Cardiac muscle cell (in vitro differentiated cells and primary cell): ENCODE measurements at regions not wholly inside any gene's neighbourhood (a gene's known extent, or its start where the extent isn't known, plus 50 kb on each side); places are given as distances from the start of the nearest gene placed in this dataset.

Experiments
- DNase-seq, 2 donors: peaks; one replicate each; pipeline versions ENCODE4 v3.0.0 to v3.0.0-alpha.2; 2010 to 2017; ENCODE audit warnings: low read depth in 1 of 2, low spot score in 1 of 2
- H3K27ac ChIP-seq: fragments of 200-600 bp; sonication (generic); 2 replicates; pipeline ENCODE4 v1.5.1; 2016
- H3K27me3 ChIP-seq: fragments of 200-600 bp; sonication (generic); 2 replicates; pipeline ENCODE4 v1.6.0; 2016; ENCODE audit warnings: control low read depth
- H3K36me3 ChIP-seq: fragments of 200-600 bp; sonication (generic); 2 replicates; pipeline ENCODE4 v1.5.1; 2016; ENCODE audit warnings: control low read depth
- H3K4me1 ChIP-seq: fragments of 200-600 bp; sonication (generic); 2 replicates; pipeline ENCODE4 v1.8.1; 2017; ENCODE audit warnings: low read depth, mild to moderate bottlenecking, mixed run types
- H3K4me3 ChIP-seq: fragments of 200-600 bp; sonication (generic); 2 replicates; pipeline ENCODE4 v1.5.1; 2016; ENCODE audit warnings: mild to moderate bottlenecking
- H3K9me3 ChIP-seq: fragments of 200-600 bp; sonication (generic); 2 replicates; pipeline ENCODE4 v1.5.1; 2017; ENCODE audit warnings: low read depth, mild to moderate bottlenecking, control low read depth
- TF ChIP-seq, protein P1 (sequence below): IDR thresholded peaks from 2 replicates; pipeline ENCODE4 v1.5.1; 2012; ENCODE audit warnings: low read depth, mild to moderate bottlenecking, low read length

DNA sequence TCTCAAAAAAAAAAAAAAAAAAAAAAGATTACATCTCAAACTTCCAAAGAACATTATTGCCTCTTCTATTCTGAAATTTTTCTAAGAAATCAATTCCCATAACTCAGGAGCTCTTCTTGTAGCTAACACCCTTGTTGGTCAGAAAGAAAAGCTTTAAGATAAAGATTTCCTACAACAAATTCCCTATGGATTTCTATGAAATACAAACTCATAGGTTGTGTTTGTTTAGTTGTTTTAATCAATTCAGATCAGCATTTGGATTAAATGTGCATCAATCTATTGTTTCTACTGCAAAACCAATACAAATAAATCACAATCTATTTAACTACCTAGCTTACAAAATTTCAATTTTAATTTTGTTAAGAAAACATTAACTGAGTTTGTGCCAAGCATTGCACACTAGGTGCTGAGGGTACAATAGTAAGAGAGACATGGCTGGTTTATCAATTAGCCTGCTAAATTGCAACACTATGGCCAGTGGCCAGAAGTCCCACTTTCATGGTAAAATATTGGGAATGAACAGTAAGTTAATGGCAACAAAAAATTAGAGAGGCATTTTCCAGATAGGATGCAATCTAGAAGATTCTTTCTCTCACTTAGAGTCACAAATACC, 80.2 kb upstream of the MYCN start:
- H3K27ac ChIP-seq, result no peak overlapping the region
- H3K36me3 ChIP-seq, result no peaks in the 10 kb centered on the region
- no peak for DNase-seq
- no peak overlapping the region for H3K4me3 ChIP-seq
- H3K4me1 ChIP-seq, result no peaks in the 10 kb centered on the region
- TF ChIP-seq, protein P1, sequence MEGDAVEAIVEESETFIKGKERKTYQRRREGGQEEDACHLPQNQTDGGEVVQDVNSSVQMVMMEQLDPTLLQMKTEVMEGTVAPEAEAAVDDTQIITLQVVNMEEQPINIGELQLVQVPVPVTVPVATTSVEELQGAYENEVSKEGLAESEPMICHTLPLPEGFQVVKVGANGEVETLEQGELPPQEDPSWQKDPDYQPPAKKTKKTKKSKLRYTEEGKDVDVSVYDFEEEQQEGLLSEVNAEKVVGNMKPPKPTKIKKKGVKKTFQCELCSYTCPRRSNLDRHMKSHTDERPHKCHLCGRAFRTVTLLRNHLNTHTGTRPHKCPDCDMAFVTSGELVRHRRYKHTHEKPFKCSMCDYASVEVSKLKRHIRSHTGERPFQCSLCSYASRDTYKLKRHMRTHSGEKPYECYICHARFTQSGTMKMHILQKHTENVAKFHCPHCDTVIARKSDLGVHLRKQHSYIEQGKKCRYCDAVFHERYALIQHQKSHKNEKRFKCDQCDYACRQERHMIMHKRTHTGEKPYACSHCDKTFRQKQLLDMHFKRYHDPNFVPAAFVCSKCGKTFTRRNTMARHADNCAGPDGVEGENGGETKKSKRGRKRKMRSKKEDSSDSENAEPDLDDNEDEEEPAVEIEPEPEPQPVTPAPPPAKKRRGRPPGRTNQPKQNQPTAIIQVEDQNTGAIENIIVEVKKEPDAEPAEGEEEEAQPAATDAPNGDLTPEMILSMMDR, result no peak
- no peaks in the 10 kb centered on the region for H3K9me3 ChIP-seq
- H3K27me3 ChIP-seq, result no peaks in the 10 kb centered on the region

DNA sequence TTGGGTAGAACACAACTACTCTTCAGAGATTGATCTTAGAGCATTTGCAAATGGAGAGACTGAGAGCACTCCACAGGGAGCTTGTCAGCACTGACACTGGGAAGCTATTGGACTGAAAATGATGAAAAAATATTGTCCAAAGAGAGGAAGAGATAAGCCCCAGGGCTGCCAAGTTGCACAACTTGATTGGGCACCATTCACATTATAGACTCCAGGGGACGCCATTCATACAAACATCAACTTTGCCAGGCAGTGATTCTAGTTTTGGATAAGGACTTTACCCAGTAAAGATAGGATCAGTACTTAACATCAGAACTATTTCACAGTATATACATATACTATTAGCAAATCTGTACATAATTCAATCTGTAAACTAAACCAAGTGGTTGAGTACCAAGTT, 79.6 kb upstream of the MYCN start:
- TF ChIP-seq, protein P1, result no peak
- H3K9me3 ChIP-seq, result no peaks in the 10 kb centered on the region
- H3K36me3 ChIP-seq, result no peaks in the 10 kb centered on the region
- H3K4me3 ChIP-seq, result no peak overlapping the region
- H3K4me1 ChIP-seq, result no peaks in the 10 kb centered on the region
- no peak overlapping the region for H3K27ac ChIP-seq
- H3K27me3 ChIP-seq, result no peaks in the 10 kb centered on the region
- no peak for DNase-seq

DNA sequence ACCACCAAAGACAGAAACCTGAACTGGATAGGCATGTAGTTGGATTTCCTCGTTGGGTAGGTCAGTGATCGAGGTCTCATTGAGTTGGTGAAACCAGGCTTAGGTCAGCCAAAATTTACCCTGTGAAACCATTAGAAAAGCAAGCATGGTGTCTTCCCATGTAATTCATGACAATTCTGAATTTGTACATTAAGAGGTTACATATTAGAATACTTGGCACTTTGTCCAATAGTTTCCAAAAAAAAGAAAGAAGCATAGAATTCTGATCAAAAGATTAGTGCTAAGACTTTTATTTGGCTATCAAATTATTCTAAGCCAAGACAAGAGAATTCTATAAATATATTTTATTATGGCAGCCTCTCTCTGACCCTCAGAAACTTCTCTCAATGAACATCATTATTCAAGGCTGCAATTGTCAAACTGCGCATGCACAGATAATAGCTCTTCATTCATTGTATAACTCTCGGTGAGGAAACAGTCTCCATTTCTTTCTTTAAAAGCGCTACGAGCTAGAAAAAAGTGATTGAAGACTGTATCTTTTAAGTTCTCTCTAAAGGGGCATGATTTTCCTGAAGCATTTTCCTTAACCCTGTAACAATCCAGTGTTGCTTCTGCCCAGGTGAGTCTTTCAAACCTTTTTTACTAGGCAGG, 79.1 kb upstream of the MYCN start:
- H3K27me3 ChIP-seq, result no peaks in the 10 kb centered on the region
- H3K4me3 ChIP-seq, result no peak overlapping the region
- H3K36me3 ChIP-seq, result no peaks in the 10 kb centered on the region
- TF ChIP-seq, protein P1, result no peak
- no peak overlapping the region for H3K27ac ChIP-seq
- DNase-seq, result no peak
- no peaks in the 10 kb centered on the region for H3K9me3 ChIP-seq
- H3K4me1 ChIP-seq, result no peaks in the 10 kb centered on the region

DNA sequence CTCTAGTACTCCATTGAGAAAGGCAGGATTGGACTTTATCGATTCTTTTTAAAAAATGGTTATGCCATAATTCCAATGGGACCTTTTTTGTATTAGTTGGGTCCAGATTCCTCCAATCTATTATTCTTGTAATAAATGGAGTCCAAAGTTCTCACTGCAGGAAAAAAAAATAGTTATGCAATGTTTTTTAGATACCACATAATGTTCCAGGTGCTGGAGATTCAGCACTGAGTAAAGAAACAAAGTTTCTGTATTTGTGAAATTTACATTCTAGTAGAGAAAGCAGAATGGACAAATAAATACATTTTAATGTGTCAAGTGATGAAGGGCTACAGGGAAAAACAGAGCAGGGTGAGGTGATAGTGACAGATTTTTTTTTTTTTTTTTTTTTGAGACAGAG, 78.5 kb upstream of the MYCN start:
- Histone ChIP-seq H3K4me1 (no peaks in the 10 kb centered on the region), H3K36me3 (no peaks in the 10 kb centered on the region)

DNA sequence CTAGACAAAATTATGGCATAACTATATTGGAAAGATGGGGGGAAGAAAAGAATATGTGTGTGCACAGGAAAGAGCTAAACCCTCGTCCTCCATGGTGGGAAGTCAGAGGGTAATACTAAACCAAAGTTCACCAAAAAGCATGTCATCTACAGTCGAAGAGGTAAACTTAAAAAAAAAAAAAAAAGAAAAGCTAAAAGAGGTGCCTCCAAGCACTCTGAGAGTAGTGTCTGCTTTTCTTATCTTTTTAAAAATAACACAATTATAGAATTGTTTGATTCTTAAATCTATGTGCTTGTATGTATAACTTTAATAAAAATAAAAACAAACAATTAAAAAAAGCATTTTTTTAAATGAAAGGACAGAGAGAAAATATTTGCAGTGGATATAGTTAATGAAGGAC, 77.3 kb upstream of the MYCN start:
- TF ChIP-seq, protein P1, result no peak
- Histone ChIP-seq H3K4me1 (no peaks in the 10 kb centered on the region), H3K36me3 (no peaks in the 10 kb centered on the region), H3K27ac (no peak overlapping the region), H3K9me3 (no peaks in the 10 kb centered on the region), H3K4me3 (no peak overlapping the region), H3K27me3 (no peaks in the 10 kb centered on the region)
- DNase-seq, result no peak

More for the DNA sequence above, 78.5 kb upstream of the MYCN start:
- H3K27ac ChIP-seq, result no peak overlapping the region
- H3K27me3 ChIP-seq, result no peaks in the 10 kb centered on the region
- no peak overlapping the region for H3K4me3 ChIP-seq
- TF ChIP-seq, protein P1, result no peak
- no peaks in the 10 kb centered on the region for H3K9me3 ChIP-seq
- DNase-seq, result no peak
